Activated T-cell treated with anti-CD3 and anti-CD28 coated beads, Interleukin-2, amount 50 U/mL, for 4 hours (primary cell): ENCODE measurements at regions not wholly inside any gene's neighbourhood (a gene's known extent, or its start where the extent isn't known, plus 50 kb on each side); places are given as distances from the start of the nearest gene placed in this dataset.
"Not testable (repeated sequence)": the region's sequence is repeated elsewhere in the genome, so short reads cannot be mapped to it uniquely, and the experiment has no call there.

ENCODE experiments used
- ATAC-seq, 2 donors: fragments of 200-7000 bp; cut with Tn5 transposase; one replicate each; pipeline ENCODE4 v1.10.0; 2021
- DNase-seq: peaks from one replicate; pipeline ENCODE4 v3.0.0-alpha.2; 2020
- H3K27me3 Mint-ChIP-seq: one replicate; pipeline ENCODE4 v1.8.0; 2021; ENCODE audit warnings: low read depth, mixed read lengths
- H3K36me3 Mint-ChIP-seq: one replicate; pipeline ENCODE4 v1.8.0; 2022; ENCODE audit warnings: mixed read lengths; ENCODE audit not compliant: insufficient read depth
- H3K4me1 Mint-ChIP-seq: one replicate; pipeline ENCODE4 v1.8.0; 2021; ENCODE audit warnings: low read depth, mixed read lengths
- H3K4me3 Mint-ChIP-seq: one replicate; pipeline ENCODE4 v1.8.0; 2021; ENCODE audit warnings: mild to moderate bottlenecking, moderate library complexity, mixed read lengths
- H3K9me3 Mint-ChIP-seq: one replicate; pipeline ENCODE4 v1.8.0; 2021; ENCODE audit warnings: mixed read lengths

DNA sequence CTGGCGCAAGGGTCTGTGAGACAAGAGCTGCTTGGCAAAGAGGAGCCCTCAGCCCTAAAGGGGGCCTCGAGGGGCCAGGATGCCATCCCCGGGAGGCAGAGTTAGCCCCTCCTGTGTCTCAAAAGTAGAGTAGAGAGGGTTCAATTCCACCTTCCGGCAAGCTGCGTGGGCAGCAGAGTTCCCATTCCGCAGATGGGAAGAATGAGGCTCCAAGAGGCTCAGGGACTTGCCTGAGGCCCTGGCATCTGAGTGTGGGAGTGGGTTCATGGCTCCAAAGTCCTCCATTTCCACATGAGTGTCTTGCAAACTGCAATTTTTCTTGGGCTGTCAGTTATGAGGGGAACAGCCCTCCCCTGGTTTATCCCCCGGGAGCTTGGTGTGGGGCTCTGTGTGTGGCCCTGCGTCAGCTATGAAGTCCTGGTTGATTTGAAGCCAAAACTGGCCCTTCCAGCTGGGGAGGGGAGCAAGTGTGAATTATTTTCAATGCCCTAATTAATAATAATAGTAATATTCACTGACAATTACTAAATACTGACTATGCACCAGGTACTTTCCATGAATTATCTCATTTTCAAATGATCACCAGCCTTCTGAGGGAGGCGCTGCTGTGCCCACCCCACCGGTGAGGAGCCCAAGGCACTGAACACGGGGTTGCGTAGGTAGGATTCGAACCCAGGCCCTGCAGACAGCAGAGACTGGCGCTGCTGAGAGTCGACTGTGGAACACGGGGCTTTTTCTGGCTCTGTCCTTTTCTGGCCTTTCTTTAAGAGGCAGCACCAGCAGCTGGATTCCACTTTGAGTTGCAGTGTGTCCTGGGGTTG lies 153.0 kb upstream of the PTPN1 start:
- no peaks in the 10 kb centered on the region for H3K9me3 Mint-ChIP-seq
- ATAC-seq (no peak), DNase-seq (no peak)
- no peaks in the 10 kb centered on the region for H3K4me1 Mint-ChIP-seq
- no peak overlapping the region for H3K4me3 Mint-ChIP-seq
- no peaks in the 10 kb centered on the region for H3K36me3 Mint-ChIP-seq
- no peaks in the 10 kb centered on the region for H3K27me3 Mint-ChIP-seq

DNA sequence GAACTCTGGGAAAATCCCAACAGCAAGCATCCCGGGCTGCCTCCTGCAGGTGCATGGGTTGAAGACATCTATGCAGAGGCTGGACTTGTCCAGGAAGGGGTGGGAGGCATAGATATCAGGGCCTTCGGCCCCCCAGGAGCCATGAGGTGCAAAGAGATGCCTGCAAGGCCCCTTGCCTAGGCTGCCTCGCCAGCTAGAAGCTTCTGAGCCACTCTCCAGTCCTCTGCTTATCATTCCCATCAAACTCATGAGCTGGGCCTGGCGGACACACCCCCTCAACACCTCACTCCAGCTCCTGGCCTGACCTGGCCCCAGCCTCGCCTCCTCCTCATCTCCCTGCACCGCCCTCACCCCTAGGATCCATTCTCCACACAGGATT lies 152.4 kb upstream of the PTPN1 start:
- Mint-ChIP-seq H3K4me3 (no peak overlapping the region), H3K4me1 (no peaks in the 10 kb centered on the region), H3K36me3 (no peaks in the 10 kb centered on the region), H3K9me3 (no peaks in the 10 kb centered on the region), H3K27me3 (no peaks in the 10 kb centered on the region)
- ATAC-seq (no peak), DNase-seq (no peak)

DNA sequence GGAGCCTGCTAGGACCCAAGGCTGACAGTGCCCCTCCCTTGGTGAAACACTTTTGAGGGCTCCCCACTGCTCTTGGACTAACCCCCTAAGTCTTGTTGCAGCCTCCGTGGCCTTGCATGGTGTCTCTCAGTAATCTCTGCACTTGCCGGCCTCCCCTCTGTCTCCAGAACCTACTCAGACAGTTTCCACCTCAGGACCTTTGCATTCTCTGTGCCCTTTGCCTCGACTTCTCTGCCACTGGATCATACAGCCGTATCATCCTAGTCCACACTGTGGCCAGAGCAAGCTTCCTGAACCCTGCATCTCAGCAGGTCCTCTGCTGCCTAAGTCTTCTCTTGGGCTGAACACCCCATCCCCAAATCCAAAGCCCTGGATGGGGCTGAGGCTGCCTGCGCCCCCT lies 152.0 kb upstream of the PTPN1 start:
- Mint-ChIP-seq H3K36me3 (no peaks in the 10 kb centered on the region), H3K27me3 (no peaks in the 10 kb centered on the region), H3K4me1 (no peaks in the 10 kb centered on the region), H3K4me3 (no peak overlapping the region), H3K9me3 (no peaks in the 10 kb centered on the region)
- DNase-seq (no peak), ATAC-seq (no peak)

- Mint-ChIP-seq H3K4me1 (no peaks in the 10 kb centered on the region), H3K36me3 (no peaks in the 10 kb centered on the region), H3K4me3 (no peak overlapping the region), H3K9me3 (no peaks in the 10 kb centered on the region), H3K27me3 (no peaks in the 10 kb centered on the region)
- ATAC-seq, result no peak
- no peak for DNase-seq
Measured at GRCh38 chr20:50358971-50359370, 151.2 kb upstream of the PTPN1 start.

- H3K36me3 Mint-ChIP-seq, result no peaks in the 10 kb centered on the region
- no peaks in the 10 kb centered on the region for H3K27me3 Mint-ChIP-seq
- H3K9me3 Mint-ChIP-seq, result no peaks in the 10 kb centered on the region
- H3K4me3 Mint-ChIP-seq, result no peak overlapping the region
- DNase-seq, result no peak
- no peak for ATAC-seq
- no peaks in the 10 kb centered on the region for H3K4me1 Mint-ChIP-seq
Measured at GRCh38 chr20:50359607-50360217, 150.5 kb upstream of the PTPN1 start.

- H3K9me3 Mint-ChIP-seq, result no peaks in the 10 kb centered on the region
- ATAC-seq (no peak), DNase-seq (no peak)
- no peaks in the 10 kb centered on the region for H3K36me3 Mint-ChIP-seq
- no peaks in the 10 kb centered on the region for H3K27me3 Mint-ChIP-seq
- H3K4me3 Mint-ChIP-seq, result no peak overlapping the region
- H3K4me1 Mint-ChIP-seq, result no peaks in the 10 kb centered on the region
Measured at GRCh38 chr20:50360218-50360672, 149.9 kb upstream of the PTPN1 start.

- no peaks in the 10 kb centered on the region for H3K4me1 Mint-ChIP-seq
- no peaks in the 10 kb centered on the region for H3K9me3 Mint-ChIP-seq
- H3K36me3 Mint-ChIP-seq, result no peaks in the 10 kb centered on the region
- DNase-seq (no peak), ATAC-seq (no peak)
- H3K4me3 Mint-ChIP-seq, result no peak overlapping the region
- no peaks in the 10 kb centered on the region for H3K27me3 Mint-ChIP-seq
Measured at GRCh38 chr20:50360921-50361320, 149.3 kb upstream of the PTPN1 start.

- not testable (repeated sequence) for H3K36me3 Mint-ChIP-seq, ATAC-seq, DNase-seq, H3K4me1 Mint-ChIP-seq, H3K4me3 Mint-ChIP-seq, H3K9me3 Mint-ChIP-seq, H3K27me3 Mint-ChIP-seq
Measured at GRCh38 chr20:50362177-50362576, 148.0 kb upstream of the PTPN1 start.

DNA sequence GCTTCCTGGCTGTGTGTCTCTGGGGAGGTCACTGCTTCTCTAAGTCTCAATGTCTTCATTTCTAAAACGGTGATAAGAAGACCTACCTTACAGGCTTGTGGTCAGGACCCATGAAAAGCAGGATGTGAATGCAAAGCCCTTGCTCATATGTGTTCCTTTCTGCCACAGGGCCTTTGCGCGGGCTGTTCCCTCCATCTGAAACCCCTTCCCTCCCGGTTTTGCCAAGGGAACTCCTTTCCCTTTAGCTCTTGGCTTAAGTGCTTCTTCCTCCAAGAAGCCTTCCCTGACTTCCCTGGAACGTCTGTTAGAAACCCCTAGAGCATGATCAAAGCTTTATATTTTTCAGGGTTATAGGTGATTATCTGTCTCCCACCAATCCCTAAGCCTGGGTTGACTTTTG lies 147.2 kb upstream of the PTPN1 start:
- Mint-ChIP-seq H3K4me1 (peaks cover 8% of the 10 kb centered on the region), H3K27me3 (no peaks in the 10 kb centered on the region), H3K9me3 (no peaks in the 10 kb centered on the region), H3K4me3 (no peak overlapping the region), H3K36me3 (no peaks in the 10 kb centered on the region)
- DNase-seq, result no peak
- no peak for ATAC-seq

GRCh38 chr20:50363479-50363878 lies 146.7 kb upstream of the PTPN1 start:
- DNase-seq, result no peak
- H3K9me3 Mint-ChIP-seq, result no peaks in the 10 kb centered on the region
- no peak overlapping the region for H3K4me3 Mint-ChIP-seq
- ATAC-seq, result no peak
- H3K36me3 Mint-ChIP-seq, result no peaks in the 10 kb centered on the region
- peaks cover 8% of the 10 kb centered on the region for H3K4me1 Mint-ChIP-seq
- H3K27me3 Mint-ChIP-seq, result no peaks in the 10 kb centered on the region

DNA sequence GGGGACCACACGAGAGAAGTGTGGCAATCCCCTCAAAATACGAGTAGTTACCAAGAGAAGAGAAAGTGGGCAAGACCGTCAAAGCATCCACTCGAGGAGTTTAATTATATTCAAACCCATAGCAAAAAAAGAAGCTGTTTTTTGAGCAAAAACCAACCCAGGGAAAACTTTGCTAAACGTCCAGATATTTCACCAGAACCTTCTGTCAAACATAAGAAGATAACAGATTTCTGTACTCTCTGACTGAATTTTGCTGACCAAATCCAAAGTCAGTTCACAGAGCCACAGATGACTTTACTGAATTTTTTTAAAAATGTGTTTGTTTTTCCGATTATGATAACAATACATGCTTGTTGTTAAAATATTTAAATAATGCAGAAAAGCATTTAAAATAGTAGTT lies 145.6 kb upstream of the PTPN1 start:
- Mint-ChIP-seq H3K4me1 (peaks cover 8% of the 10 kb centered on the region), H3K36me3 (no peaks in the 10 kb centered on the region), H3K4me3 (no peak overlapping the region), H3K27me3 (no peaks in the 10 kb centered on the region), H3K9me3 (no peaks in the 10 kb centered on the region)
- ATAC-seq, result no peak
- no peak for DNase-seq

DNA sequence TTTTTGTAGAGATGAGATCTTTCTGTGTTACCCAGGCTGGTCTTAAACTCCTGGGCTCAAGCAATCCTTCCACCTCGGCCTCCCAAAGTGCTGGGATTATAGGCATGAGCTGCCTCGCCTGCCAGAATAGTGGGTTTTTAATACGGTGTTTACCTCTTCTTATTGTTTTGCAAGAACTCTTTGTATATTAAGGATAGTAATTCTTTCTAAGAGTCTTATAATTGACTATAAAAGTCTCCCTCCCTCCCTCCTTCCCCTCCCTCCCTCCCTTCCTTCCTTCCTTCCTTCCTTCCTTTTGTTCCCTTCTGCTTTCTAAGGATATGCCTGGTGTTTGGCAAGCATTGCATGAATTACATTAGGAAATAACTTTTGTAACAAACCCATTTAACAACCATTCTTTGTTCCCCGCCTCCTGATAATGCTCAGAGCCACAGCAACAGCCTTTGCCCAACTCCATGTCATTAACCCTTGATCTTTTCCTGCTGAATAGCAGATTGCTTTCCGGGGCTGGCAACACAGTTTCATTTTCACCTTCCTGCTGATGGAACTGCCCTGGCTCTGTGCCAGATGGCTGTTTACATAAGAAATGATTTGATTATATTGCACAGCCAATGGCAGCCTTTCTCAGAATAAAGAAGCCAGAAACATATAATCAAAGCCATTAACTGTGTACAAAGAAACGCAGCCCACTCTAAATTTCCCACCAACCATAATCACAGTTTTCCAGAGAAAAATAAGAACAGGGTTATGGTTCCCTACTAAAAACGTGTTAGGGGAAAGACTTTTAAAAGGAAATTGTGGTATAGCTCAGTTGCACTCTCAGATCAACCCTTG lies 143.7 kb upstream of the PTPN1 start:
- DNase-seq (no peak), ATAC-seq (no peak)
- Mint-ChIP-seq H3K36me3 (no peaks in the 10 kb centered on the region), H3K27me3 (no peaks in the 10 kb centered on the region), H3K4me3 (no peak overlapping the region), H3K4me1 (peaks cover 8% of the 10 kb centered on the region), H3K9me3 (no peaks in the 10 kb centered on the region)

- Mint-ChIP-seq H3K27me3 (no peaks in the 10 kb centered on the region), H3K36me3 (no peaks in the 10 kb centered on the region)
- ATAC-seq, result no peak
Measured at GRCh38 chr20:50367104-50367674, 143.0 kb upstream of the PTPN1 start.

GRCh38 chr20:50367739-50368375 lies 142.3 kb upstream of the PTPN1 start:
- no peak for DNase-seq
- ATAC-seq, result no peak
- no peaks in the 10 kb centered on the region for H3K9me3 Mint-ChIP-seq
- H3K4me1 Mint-ChIP-seq, result peaks cover 8% of the 10 kb centered on the region
- no peaks in the 10 kb centered on the region for H3K36me3 Mint-ChIP-seq
- no peaks in the 10 kb centered on the region for H3K27me3 Mint-ChIP-seq
- no peak overlapping the region for H3K4me3 Mint-ChIP-seq

More at GRCh38 chr20:50367104-50367674, 143.0 kb upstream of the PTPN1 start:
- peaks cover 8% of the 10 kb centered on the region for H3K4me1 Mint-ChIP-seq
- no peak for DNase-seq
- H3K4me3 Mint-ChIP-seq, result no peak overlapping the region
- no peaks in the 10 kb centered on the region for H3K9me3 Mint-ChIP-seq
